Endodermal cell (in vitro differentiated cells): ENCODE measurements at regions not wholly inside any gene's neighbourhood (a gene's known extent, or its start where the extent isn't known, plus 50 kb on each side); places are given as distances from the start of the nearest gene placed in this dataset.

Experiments
- DNase-seq: peaks from one replicate; pipeline ENCODE4 v3.0.0-alpha.2; 2017
- H3K27ac ChIP-seq: 2 replicates; pipeline ENCODE4 v1.5.1; 2013; ENCODE audit warnings: mild to moderate bottlenecking, low read depth, low read length, moderate library complexity
- H3K27me3 ChIP-seq: 2 replicates; pipeline ENCODE4 v1.6.1; 2013; ENCODE audit warnings: mild to moderate bottlenecking, low read length, moderate library complexity; ENCODE audit not compliant: insufficient read depth, control insufficient read depth, poor library complexity, severe bottlenecking
- H3K36me3 ChIP-seq: 2 replicates; pipeline ENCODE4 v1.7.0; 2013; ENCODE audit warnings: mild to moderate bottlenecking, low read length, moderate library complexity; ENCODE audit not compliant: control insufficient read depth, insufficient read depth
- H3K4me1 ChIP-seq: one replicate; pipeline ENCODE4 v1.7.0; 2013; ENCODE audit warnings: low read length; ENCODE audit not compliant: control insufficient read depth, insufficient read depth
- H3K4me3 ChIP-seq: 2 replicates; pipeline ENCODE4 v1.5.1; 2013; ENCODE audit warnings: mild to moderate bottlenecking, low read length, moderate library complexity
- H3K9ac ChIP-seq: 2 replicates; pipeline ENCODE4 v1.6.1; 2013; ENCODE audit warnings: mild to moderate bottlenecking, low read length, moderate library complexity; ENCODE audit not compliant: poor library complexity, severe bottlenecking; ENCODE audit errors: extremely low read depth
- H3K9me3 ChIP-seq: 2 replicates; pipeline ENCODE4 v1.6.1; 2013; ENCODE audit warnings: mild to moderate bottlenecking, low read length, moderate library complexity; ENCODE audit not compliant: control insufficient read depth
- H3K27ac Mint-ChIP-seq: 2 replicates; pipeline ENCODE4 v1.8.0; 2020; ENCODE audit warnings: mixed read lengths
- H3K27me3 Mint-ChIP-seq: 2 replicates; pipeline ENCODE4 v1.8.0; 2021; ENCODE audit warnings: mild to moderate bottlenecking, mixed read lengths; ENCODE audit not compliant: insufficient read depth
- H3K36me3 Mint-ChIP-seq: 2 replicates; pipeline ENCODE4 v1.8.0; 2020; ENCODE audit warnings: low read depth, mixed read lengths
- H3K4me1 Mint-ChIP-seq: 2 replicates; pipeline ENCODE4 v1.8.0; 2020; ENCODE audit warnings: mixed read lengths
- H3K4me3 Mint-ChIP-seq: 2 replicates; pipeline ENCODE4 v1.8.0; 2020; ENCODE audit warnings: mild to moderate bottlenecking, moderate library complexity, mixed read lengths
- H3K9me3 Mint-ChIP-seq: 2 replicates; pipeline ENCODE4 v1.8.0; 2020; ENCODE audit warnings: mild to moderate bottlenecking, mixed read lengths
- CTCF ChIP-seq: fragments of 200-600 bp; sonication (generic); conservative IDR thresholded peaks from 2 replicates; pipeline ENCODE4 v1.5.0; 2021; ENCODE audit warnings: antibody characterized with exemption, mild to moderate bottlenecking
- WGBS, 2 experiments: methylation state at CpG; one replicate each; pipeline versions ENCODE4 v1.1.5 to v1.1.7; 2013; ENCODE audit warnings: missing lambda C conversion rate in 2 of 2, mixed read lengths in 1 of 2; ENCODE audit not compliant: insufficient coverage in 1 of 2, insufficient read length in 1 of 2; 5-methylcytosine and 5-hydroxymethylcytosine counted together

- H3K27me3 ChIP-seq, result no peaks in the 10 kb centered on the region
- no peaks in the 10 kb centered on the region for H3K4me1 ChIP-seq
- no peak overlapping the region for H3K27ac ChIP-seq
- Mint-ChIP-seq H3K36me3 (no peaks in the 10 kb centered on the region), H3K27ac (no peak overlapping the region), H3K4me1 (no peaks in the 10 kb centered on the region), H3K27me3 (no peaks in the 10 kb centered on the region), H3K4me3 (no peak overlapping the region), H3K9me3 (no peaks in the 10 kb centered on the region)
- no peak for DNase-seq
- 89% methylated on average over 2 of the region's 2 CpGs; no CpG with 5 or more reads in 1 of the 2 experiments for WGBS, 2 experiments
- peaks cover 3% of the 10 kb centered on the region for H3K36me3 ChIP-seq
- no peak overlapping the region for H3K4me3 ChIP-seq
- H3K9me3 ChIP-seq, result no peaks in the 10 kb centered on the region
- no peak overlapping the region for H3K9ac ChIP-seq
- no peak for TF ChIP-seq CTCF
Measured at GRCh38 chrY:18904296-18904695, 130.8 kb upstream of the HSFY2 start.

- no peak for TF ChIP-seq CTCF
- no peaks in the 10 kb centered on the region for H3K27me3 Mint-ChIP-seq
- Histone ChIP-seq H3K4me1 (no peaks in the 10 kb centered on the region), H3K4me3 (no peak overlapping the region), H3K27ac (no peak overlapping the region), H3K9me3 (no peaks in the 10 kb centered on the region), H3K36me3 (no peaks in the 10 kb centered on the region), H3K9ac (no peak overlapping the region), H3K27me3 (no peaks in the 10 kb centered on the region)
- WGBS, 2 experiments, result 90 to 100% methylated on average over 2 to 4 of the region's 4 CpGs
- H3K9me3 Mint-ChIP-seq, result no peaks in the 10 kb centered on the region
- DNase-seq, result no peak
- H3K4me1 Mint-ChIP-seq, result no peaks in the 10 kb centered on the region
- no peak overlapping the region for H3K4me3 Mint-ChIP-seq
- H3K36me3 Mint-ChIP-seq, result no peaks in the 10 kb centered on the region
- no peak overlapping the region for H3K27ac Mint-ChIP-seq
Measured at GRCh38 chrY:18891994-18892393, 118.5 kb upstream of the HSFY2 start.

GRCh38 chrY:18889548-18889947 lies 116.0 kb upstream of the HSFY2 start:
- Mint-ChIP-seq H3K36me3 (no peaks in the 10 kb centered on the region), H3K4me1 (no peaks in the 10 kb centered on the region), H3K27me3 (no peaks in the 10 kb centered on the region), H3K27ac (no peak overlapping the region), H3K9me3 (no peaks in the 10 kb centered on the region), H3K4me3 (no peak overlapping the region)
- H3K4me1 ChIP-seq, result no peaks in the 10 kb centered on the region
- 92 to 94% methylated on average over 2 of the region's 2 CpGs for WGBS, 2 experiments
- no peaks in the 10 kb centered on the region for H3K27me3 ChIP-seq
- no peak overlapping the region for H3K4me3 ChIP-seq
- H3K36me3 ChIP-seq, result no peaks in the 10 kb centered on the region
- H3K9me3 ChIP-seq, result no peaks in the 10 kb centered on the region
- no peak overlapping the region for H3K9ac ChIP-seq
- TF ChIP-seq CTCF, result no peak
- no peak for DNase-seq
- no peak overlapping the region for H3K27ac ChIP-seq
